ENCODE measurements at regions not wholly inside any gene's neighbourhood (a gene's known extent, or its start where the extent isn't known, plus 50 kb on each side); places are given as distances from the start of the nearest gene placed in this dataset.

DNA sequence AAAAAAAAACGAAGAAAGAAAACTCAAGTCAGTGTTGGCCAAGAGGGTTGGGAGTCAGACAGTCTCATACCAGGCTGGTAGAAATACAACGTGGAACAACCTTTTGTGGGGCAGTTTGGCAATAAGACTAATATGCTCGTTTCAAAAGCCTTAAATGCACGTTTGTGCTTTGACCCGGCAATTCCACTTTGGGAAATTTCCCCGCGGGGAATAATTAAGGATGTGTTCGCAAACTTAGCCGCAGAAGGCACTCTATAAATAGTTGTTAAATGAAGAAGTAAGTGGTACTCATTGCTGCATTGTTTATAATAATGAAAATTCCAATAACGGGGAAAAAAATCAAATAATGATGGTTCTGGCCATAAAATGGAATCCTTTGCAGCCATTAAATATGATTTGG lies 664.8 kb upstream of the EEF2KMT start:
- Histone ChIP-seq H4K8ac (ENCODE audit: low read depth in 2 of 2, low read length in 2 of 2) (no peak overlapping the region), H3K56ac (ENCODE audit: extremely low read depth, insufficient read depth, low read length) (no peak overlapping the region), H3K9me3 (ENCODE audit: control insufficient read depth, insufficient read depth, low read length) (peaks cover 23% of the 10 kb centered on the region; the same call in 1 of the 2 replicates), H4K20me1 (ENCODE audit: insufficient read depth, low read length) (no peaks in the 10 kb centered on the region), H3K79me1 (ENCODE audit: low read depth in 1 of 2, low read length in 2 of 2) (no peaks in the 10 kb centered on the region), H4K5ac (ENCODE audit: low read depth, low read length) (no peak overlapping the region), H2BK20ac (ENCODE audit: low read depth, low read length) (no peak overlapping the region), H3K36me3 (ENCODE audit: control insufficient read depth, insufficient read depth, low read length) (no peaks in the 10 kb centered on the region), H3K4me2 (ENCODE audit: low read depth, low read length) (no peak overlapping the region), H4K91ac (ENCODE audit: insufficient read depth, low read depth, low read length) (no peak overlapping the region), H2AK5ac (ENCODE audit: low read depth, low read length) (no peak overlapping the region), H2AK9ac (replicated peaks; ENCODE audit: low read depth, low read length, poor library complexity) (no peak overlapping the region), H2BK120ac (ENCODE audit: low read depth, low read length) (no peak overlapping the region), H3K4me3 (ENCODE audit: insufficient read depth, low read depth, low read length) (no peak overlapping the region), H2BK15ac (ENCODE audit: low read depth, low read length) (no peak overlapping the region), H2BK5ac (ENCODE audit: low read depth, low read length, poor library complexity, severe bottlenecking) (no peak overlapping the region), H3K14ac (replicated peaks; ENCODE audit: low read depth, low read length) (no peak overlapping the region), H3K18ac (ENCODE audit: low read depth, low read length) (no peak overlapping the region), H2AFZ (replicated peaks; ENCODE audit: low read length, poor library complexity) (no peak overlapping the region), H3K4me1 (ENCODE audit: control insufficient read depth, insufficient read depth, low read length) (no peaks in the 10 kb centered on the region), H3K27ac (ENCODE audit: insufficient read depth, low read length) (no peak overlapping the region), H3K27me3 (ENCODE audit: control insufficient read depth, insufficient read depth, low read length) (no peaks in the 10 kb centered on the region), H3K4ac (ENCODE audit: low read depth, low read length) (no peak overlapping the region), H3K23ac (ENCODE audit: low read depth, low read length) (no peak overlapping the region), H3K9ac (ENCODE audit: low read depth, low read length) (no peak overlapping the region), H3K9me1 (ENCODE audit: insufficient read depth, low read length) (no peaks in the 10 kb centered on the region)
- ATAC-seq (ENCODE audit: low read depth) (no peak), DNase-seq (no peak)
- in situ Hi-C loops (cut with MboI; ENCODE audit: low sequenced_read_pairs) (no loop called here), dilution Hi-C loops (cut with HindIII; ENCODE audit: low sequenced_read_pairs, unreplicated experiment) (no loop called here), intact Hi-C loops (cut with micrococcal nuclease) (no loop called here)
- no peak for TF ChIP-seq CEBPB (IDR thresholded peaks at IDR 0.05; ENCODE audit: low read depth, low read length)
- no peak for TF ChIP-seq NFE2L2 (IDR thresholded peaks at IDR 0.05; ENCODE audit: low read depth, low read length)
- TF ChIP-seq, protein P1, sequence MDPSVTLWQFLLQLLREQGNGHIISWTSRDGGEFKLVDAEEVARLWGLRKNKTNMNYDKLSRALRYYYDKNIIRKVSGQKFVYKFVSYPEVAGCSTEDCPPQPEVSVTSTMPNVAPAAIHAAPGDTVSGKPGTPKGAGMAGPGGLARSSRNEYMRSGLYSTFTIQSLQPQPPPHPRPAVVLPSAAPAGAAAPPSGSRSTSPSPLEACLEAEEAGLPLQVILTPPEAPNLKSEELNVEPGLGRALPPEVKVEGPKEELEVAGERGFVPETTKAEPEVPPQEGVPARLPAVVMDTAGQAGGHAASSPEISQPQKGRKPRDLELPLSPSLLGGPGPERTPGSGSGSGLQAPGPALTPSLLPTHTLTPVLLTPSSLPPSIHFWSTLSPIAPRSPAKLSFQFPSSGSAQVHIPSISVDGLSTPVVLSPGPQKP (IDR thresholded peaks at IDR 0.05; ENCODE audit: borderline replicate concordance, low read depth, low read length), result no peak
- no peak for TF ChIP-seq RFX5 (IDR thresholded peaks at IDR 0.05; ENCODE audit: low read depth, low read length)
- TF ChIP-seq SMC3 (IDR thresholded peaks at IDR 0.05; ENCODE audit: low read depth, low read length), result no peak
- TF ChIP-seq MXI1 (IDR thresholded peaks at IDR 0.05; ENCODE audit: borderline replicate concordance, low read depth, low read length), result no peak
- no peak for TF ChIP-seq BHLHE40 (IDR thresholded peaks at IDR 0.05; ENCODE audit: low read depth, low read length)
- TF ChIP-seq POLR2A (IDR thresholded peaks at IDR 0.05; ENCODE audit: low read depth, low read length), result no peak
- TF ChIP-seq MAZ (IDR thresholded peaks at IDR 0.05; ENCODE audit: borderline replicate concordance, low read depth, low read length), result no peak
- ChIA-PET POLR2A (ENCODE audit: unreplicated experiment) (no interaction called here), CTCF (no interaction called here)
- BruUV-seq (replicated peaks), result no TSS peak
- WGBS, 2 experiments (ENCODE audit: extremely low coverage in 2 of 2, insufficient read length in 1 of 2), result 6% methylated on average over 2 of the region's 10 CpGs; no CpG with 5 or more reads in 1 of the 2 experiments
